ENCODE measurements at regions not wholly inside any gene's neighbourhood (a gene's known extent, or its start where the extent isn't known, plus 50 kb on each side); places are given as distances from the start of the nearest gene placed in this dataset.

DNA sequence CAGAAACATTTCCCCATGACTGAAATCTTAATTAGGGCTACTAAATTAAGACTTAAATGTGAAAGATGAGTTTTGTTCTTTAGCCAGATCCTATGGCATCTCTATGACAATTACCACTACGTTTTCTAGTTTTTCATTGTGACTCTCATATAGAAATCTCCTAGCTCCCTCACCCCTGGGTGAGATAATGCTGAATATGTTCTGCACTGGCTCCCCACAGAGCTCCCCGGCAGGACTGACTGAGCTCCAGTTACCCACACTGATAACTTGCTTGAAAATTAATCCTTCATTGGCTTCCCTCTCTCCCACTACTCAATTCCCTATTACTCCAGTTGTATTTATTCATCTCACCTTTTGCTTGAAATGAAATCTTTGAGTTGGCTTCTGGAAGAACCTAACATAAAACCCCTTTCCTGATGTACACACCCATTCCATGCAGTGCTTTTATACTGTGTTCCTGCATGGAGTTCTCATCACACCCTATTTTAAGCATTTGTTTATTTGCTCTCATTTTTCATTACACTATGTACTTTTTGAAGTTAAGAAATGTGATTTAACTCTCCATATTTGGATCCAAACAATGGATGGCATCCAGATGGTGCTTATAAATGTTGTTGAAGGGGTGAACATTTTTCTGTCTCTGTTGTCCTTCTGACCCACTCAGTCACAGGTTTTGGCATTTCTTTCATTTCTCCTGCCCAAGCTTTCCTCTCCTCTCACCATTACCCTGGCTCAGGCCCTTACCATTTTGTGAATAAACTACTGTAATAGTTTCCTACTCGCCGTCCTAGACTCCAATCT is 623.4 kb downstream of the SPRY1 start:
- TF ChIP-seq EP300 (IDR thresholded peaks at IDR 0.05) (no peak), POLR2A (IDR thresholded peaks at IDR 0.05) (no peak), POLR2AphosphoS5 (IDR thresholded peaks at IDR 0.05) (no peak)
- TF ChIP-seq, protein P1, sequence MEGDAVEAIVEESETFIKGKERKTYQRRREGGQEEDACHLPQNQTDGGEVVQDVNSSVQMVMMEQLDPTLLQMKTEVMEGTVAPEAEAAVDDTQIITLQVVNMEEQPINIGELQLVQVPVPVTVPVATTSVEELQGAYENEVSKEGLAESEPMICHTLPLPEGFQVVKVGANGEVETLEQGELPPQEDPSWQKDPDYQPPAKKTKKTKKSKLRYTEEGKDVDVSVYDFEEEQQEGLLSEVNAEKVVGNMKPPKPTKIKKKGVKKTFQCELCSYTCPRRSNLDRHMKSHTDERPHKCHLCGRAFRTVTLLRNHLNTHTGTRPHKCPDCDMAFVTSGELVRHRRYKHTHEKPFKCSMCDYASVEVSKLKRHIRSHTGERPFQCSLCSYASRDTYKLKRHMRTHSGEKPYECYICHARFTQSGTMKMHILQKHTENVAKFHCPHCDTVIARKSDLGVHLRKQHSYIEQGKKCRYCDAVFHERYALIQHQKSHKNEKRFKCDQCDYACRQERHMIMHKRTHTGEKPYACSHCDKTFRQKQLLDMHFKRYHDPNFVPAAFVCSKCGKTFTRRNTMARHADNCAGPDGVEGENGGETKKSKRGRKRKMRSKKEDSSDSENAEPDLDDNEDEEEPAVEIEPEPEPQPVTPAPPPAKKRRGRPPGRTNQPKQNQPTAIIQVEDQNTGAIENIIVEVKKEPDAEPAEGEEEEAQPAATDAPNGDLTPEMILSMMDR (IDR thresholded peaks at IDR 0.05): no peak

Data from suprapubic skin (tissue), 4 donors.